GM19239 (cell line): ENCODE measurements at regions not wholly inside any gene's neighbourhood (a gene's known extent, or its start where the extent isn't known, plus 50 kb on each side); places are given as distances from the start of the nearest gene placed in this dataset.
A peak's percentile ranks its signal among the peaks of the same experiment; 100 is the strongest.
"Not testable (repeated sequence)": the region's sequence is repeated elsewhere in the genome, so short reads cannot be mapped to it uniquely, and the experiment has no call there.

Experiments used
- DNase-seq: peaks from one replicate; pipeline ENCODE4 v3.0.0; 2011; ENCODE audit warnings: low spot score; ENCODE audit not compliant: insufficient read length
- FAIRE-seq: peaks from 2 replicates; lab custom pipeline; 2011; peaks lifted over from hg19 to GRCh38; lab: Jason Lieb, UNC

- FAIRE-seq (no peak), DNase-seq (no peak)
These were observed 457.1 kb downstream of the TYW1 start for GRCh38 chr7:67453580-67454380.

DNA sequence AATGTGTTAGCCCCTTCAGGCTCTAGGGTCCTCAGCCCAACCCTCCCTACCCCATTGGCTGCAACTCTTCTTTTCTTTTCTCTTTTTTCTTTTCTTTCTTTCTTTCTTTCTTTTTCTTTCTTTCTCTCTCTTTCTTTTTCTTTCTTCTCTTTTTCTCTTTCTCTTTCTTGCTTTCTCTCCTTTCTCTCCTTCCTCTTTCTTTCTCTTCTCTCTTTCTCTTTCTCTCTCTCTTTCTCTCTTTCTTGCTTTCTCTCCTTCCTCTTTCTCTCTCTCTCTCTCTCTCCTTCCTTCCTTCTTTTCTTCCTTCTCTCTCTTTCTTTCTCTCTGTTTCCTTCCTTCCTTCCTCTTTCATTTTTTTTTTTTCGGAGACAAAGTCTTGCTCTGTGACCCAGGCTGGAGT, 458.9 kb downstream of the TYW1 start:
- DNase-seq (no peak), FAIRE-seq (no peak)

DNA sequence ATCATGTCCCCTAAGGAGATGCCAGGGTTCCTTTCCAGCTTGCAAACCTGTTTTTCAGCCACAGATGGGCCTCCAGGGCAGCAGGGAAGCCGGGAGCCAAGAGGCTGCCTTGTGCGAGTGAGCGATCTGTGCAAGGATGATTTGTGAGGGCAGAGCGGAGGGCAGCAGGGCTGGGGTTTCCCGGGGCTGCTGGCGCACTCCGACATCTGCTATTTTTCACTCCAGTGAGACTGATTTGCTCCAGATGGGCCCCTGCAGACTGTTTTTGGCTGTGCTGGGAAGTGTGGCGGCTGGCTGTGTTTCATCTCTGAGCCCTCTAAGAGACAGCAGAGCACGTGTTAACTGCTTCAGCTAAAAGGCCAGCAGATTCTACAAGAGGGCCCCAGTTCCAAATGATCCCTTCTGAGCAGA, 466.2 kb downstream of the TYW1 start:
- FAIRE-seq (no peak), DNase-seq (no peak)

GRCh38 chr7:67463316-67463715, 466.7 kb downstream of the TYW1 start:
- DNase-seq (no peak), FAIRE-seq (no peak)

- FAIRE-seq (no peak), DNase-seq (no peak)
These were observed 467.4 kb downstream of the TYW1 start for GRCh38 chr7:67463983-67464382.

GRCh38 chr7:67466109-67466508, 469.5 kb downstream of the TYW1 start:
- FAIRE-seq = no peak
- no peak for DNase-seq

- DNase-seq = no peak
- FAIRE-seq = no peak
These were observed 473.7 kb downstream of the TYW1 start for GRCh38 chr7:67470256-67470751.

- DNase-seq (no peak), FAIRE-seq (no peak)
These were observed 478.7 kb downstream of the TYW1 start for GRCh38 chr7:67475293-67475692.

GRCh38 chr7:67478066-67478465, 481.4 kb downstream of the TYW1 start:
- FAIRE-seq (no peak), DNase-seq (no peak)

- DNase-seq = peak; percentile 20
- FAIRE-seq = no peak
These were observed 487.7 kb downstream of the TYW1 start for GRCh38 chr7:67484244-67484751.

- DNase-seq (no peak), FAIRE-seq (no peak)
These were observed 489.8 kb downstream of the TYW1 start for GRCh38 chr7:67486401-67486800.

DNA sequence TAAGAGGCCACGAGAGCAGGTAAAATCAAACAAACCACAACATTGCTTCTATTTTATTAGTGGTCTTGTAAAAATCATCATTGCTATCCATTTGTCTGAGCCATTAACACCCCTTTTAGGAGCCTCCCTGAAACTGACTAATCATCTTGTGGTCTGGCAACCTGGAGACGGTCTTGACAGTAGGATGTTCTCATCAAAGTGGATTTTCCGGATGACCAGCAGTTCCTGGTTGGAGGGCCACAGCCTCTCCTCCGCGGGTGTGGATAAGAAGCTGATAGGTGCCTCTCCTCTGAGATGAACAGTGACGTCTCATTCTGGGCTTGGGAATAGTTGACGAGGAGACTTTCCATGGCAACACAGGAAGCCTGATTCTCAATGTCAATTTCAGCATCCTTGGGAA, 490.7 kb downstream of the TYW1 start:
- no peak for FAIRE-seq
- DNase-seq = no peak

GRCh38 chr7:67489881-67490280, 493.2 kb downstream of the TYW1 start:
- no peak for DNase-seq
- no peak for FAIRE-seq

DNA sequence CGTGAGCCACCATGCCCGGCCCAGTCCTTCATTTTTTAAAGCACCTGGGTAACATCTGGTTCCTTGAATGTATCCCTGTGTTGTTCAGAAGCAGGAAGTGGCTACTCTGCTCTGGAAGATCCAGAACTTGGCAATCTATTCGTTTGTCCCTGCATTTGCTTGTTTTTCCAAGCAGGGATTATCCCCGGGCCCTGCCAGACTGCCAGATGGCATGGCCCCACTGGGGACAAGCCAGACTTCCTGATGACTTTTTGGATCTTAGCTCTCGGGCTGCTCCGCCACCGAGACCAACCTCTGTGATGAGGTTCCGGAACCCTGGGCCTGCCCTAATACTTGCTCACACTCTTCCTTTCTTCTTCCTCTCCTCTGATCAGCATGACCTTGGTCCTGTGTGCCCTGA, 496.7 kb downstream of the TYW1 start:
- no peak for DNase-seq
- FAIRE-seq = no peak

- DNase-seq = no peak
- FAIRE-seq = no peak
These were observed 500.0 kb downstream of the TYW1 start for GRCh38 chr7:67496589-67496988.

GRCh38 chr7:67497914-67498313, 501.3 kb downstream of the TYW1 start:
- not testable (repeated sequence) for DNase-seq, FAIRE-seq

DNA sequence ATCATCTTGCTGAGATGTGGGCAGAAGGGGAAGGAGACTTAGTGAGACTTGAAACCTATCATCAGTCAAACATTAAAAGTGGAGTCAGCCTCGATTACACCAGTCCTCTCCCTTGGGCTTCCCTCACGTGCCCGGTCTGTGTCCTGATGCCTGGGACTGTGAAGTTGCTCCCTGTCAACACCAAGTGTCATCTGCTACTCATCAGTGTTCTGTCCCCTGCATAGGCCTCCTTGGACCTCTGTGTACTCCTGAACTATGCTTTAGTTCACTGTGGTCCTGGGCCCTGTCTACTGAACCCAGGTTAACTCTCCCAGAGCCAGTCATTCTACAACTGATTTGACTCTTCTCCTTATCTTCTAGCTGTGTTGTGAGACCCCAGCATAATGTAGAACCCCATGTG, 506.3 kb downstream of the TYW1 start:
- FAIRE-seq = no peak
- DNase-seq = no peak

GRCh38 chr7:67505449-67505848, 508.8 kb downstream of the TYW1 start:
- DNase-seq (no peak), FAIRE-seq (no peak)

- FAIRE-seq = no peak
- no peak for DNase-seq
These were observed 515.8 kb downstream of the TYW1 start for GRCh38 chr7:67512481-67512880.

DNA sequence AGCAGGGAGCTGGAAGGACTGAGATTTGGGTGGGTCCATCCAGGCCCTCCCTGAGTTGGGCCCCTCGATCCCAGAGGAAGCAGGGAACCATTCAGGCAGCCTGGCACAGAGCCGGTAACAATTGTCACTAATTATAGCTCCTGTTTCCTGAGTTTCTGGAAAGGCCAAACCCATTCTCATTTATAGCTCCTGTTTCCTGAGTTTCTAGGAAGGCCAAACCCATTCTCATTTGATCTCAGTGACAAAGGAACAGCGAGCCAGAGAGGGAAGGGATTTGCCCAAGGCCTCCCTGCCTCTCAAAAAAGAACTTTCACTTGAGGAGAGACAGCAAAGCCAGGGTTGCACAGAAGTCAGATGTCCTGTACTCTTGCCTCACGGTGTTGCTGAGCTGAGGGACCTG, 521.9 kb downstream of the TYW1 start:
- DNase-seq = no peak
- FAIRE-seq = no peak

GRCh38 chr7:67519171-67519570, 522.5 kb downstream of the TYW1 start:
- FAIRE-seq (no peak), DNase-seq (no peak)

DNA sequence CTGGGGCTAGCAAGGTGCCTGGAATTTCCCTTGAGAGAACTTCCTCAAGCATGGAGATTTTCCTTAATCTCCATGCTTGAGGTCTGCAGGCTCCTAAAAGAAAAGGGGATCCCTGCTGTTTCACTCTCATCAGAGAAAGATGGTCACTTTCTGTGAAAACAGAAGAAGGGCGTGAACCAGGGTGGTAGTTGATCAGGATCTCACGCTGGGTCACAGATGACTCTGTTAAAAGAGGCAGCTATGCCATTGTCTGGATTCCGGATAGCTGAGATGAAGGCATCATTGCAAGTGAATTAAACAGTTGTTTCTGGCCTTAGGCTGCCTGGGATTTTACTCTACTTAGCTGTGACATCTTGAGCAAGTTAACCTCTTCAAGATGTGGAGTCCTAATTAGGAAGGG, 525.9 kb downstream of the TYW1 start:
- FAIRE-seq (no peak), DNase-seq (no peak)
